Right renal cortex interstitium (tissue), 3 donors: ENCODE measurements at regions not wholly inside any gene's neighbourhood (a gene's known extent, or its start where the extent isn't known, plus 50 kb on each side); places are given as distances from the start of the nearest gene placed in this dataset.
"Not testable (repeated sequence)": the region's sequence is repeated elsewhere in the genome, so short reads cannot be mapped to it uniquely, and the experiment has no call there.

Source experiments
- DNase-seq, 3 donors: peaks; one replicate each; pipeline ENCODE4 v3.0.0-alpha.2; 2013; ENCODE audit warnings: low read depth in 3 of 3, low spot score in 2 of 3

GRCh38 chr1:65020774-65021173, 54.4 kb upstream of the JAK1 start:
- no peak for DNase-seq

GRCh38 chr1:65021795-65022194, 55.4 kb upstream of the JAK1 start:
- DNase-seq = no peak

- no peak for DNase-seq
These were observed 55.9 kb upstream of the JAK1 start for GRCh38 chr1:65022216-65022615.

GRCh38 chr1:65025794-65026193, 59.4 kb upstream of the JAK1 start:
- no peak for DNase-seq

GRCh38 chr1:65026235-65026634, 59.9 kb upstream of the JAK1 start:
- no peak for DNase-seq

GRCh38 chr1:65027666-65028358, 61.5 kb upstream of the JAK1 start:
- no peak for DNase-seq

GRCh38 chr1:65029434-65029833, 63.1 kb upstream of the JAK1 start:
- not testable (repeated sequence) for DNase-seq

- DNase-seq = not testable (repeated sequence)
These were observed 68.5 kb upstream of the JAK1 start for GRCh38 chr1:65034879-65035278.

- DNase-seq = no peak
These were observed 70.3 kb upstream of the JAK1 start for GRCh38 chr1:65036570-65037051.

- no peak for DNase-seq
These were observed 72.7 kb upstream of the JAK1 start for GRCh38 chr1:65039066-65039465.

- no peak for DNase-seq
These were observed 73.2 kb upstream of the JAK1 start for GRCh38 chr1:65039508-65039907.

- no peak for DNase-seq
These were observed 76.1 kb upstream of the JAK1 start for GRCh38 chr1:65042467-65042866.

- no peak for DNase-seq
These were observed 78.1 kb upstream of the JAK1 start for GRCh38 chr1:65044411-65044810.

- DNase-seq = no peak
These were observed 78.9 kb upstream of the JAK1 start for GRCh38 chr1:65045022-65045817.

GRCh38 chr1:65048335-65048734, 82.0 kb upstream of the JAK1 start:
- DNase-seq = no peak

- DNase-seq = no peak
These were observed 83.8 kb upstream of the JAK1 start for GRCh38 chr1:65049941-65050713.

GRCh38 chr1:65050735-65051134, 84.4 kb upstream of the JAK1 start:
- DNase-seq = no peak

GRCh38 chr1:65054481-65054880, 88.1 kb upstream of the JAK1 start:
- DNase-seq = no peak

GRCh38 chr1:65055747-65056146, 89.4 kb upstream of the JAK1 start:
- no peak for DNase-seq

- no peak for DNase-seq
These were observed 89.9 kb upstream of the JAK1 start for GRCh38 chr1:65056234-65056633.

GRCh38 chr1:65056866-65057265, 90.5 kb upstream of the JAK1 start:
- no peak for DNase-seq
